Testis (tissue), 2 donors: ENCODE measurements at regions not wholly inside any gene's neighbourhood (a gene's known extent, or its start where the extent isn't known, plus 50 kb on each side); places are given as distances from the start of the nearest gene placed in this dataset.

Source experiments
- CTCF ChIP-seq, 3 experiments: fragments of 450-650 bp in 2 of 3; fragments of 200-600 bp in 1 of 3; sonication (generic) in 1 of 3; IDR thresholded peaks; one replicate each; pipeline ENCODE4 v1.5.1; 2016 to 2019; ENCODE audit warnings: antibody characterized with exemption in 3 of 3, mild to moderate bottlenecking in 2 of 3, moderate library complexity in 1 of 3
- POLR2A ChIP-seq: fragments of 450-650 bp; IDR thresholded peaks from one replicate; pipeline ENCODE4 v1.6.1; 2017; ENCODE audit warnings: antibody characterized with exemption, mild to moderate bottlenecking, moderate library complexity

- TF ChIP-seq POLR2A (no peak), CTCF (IDR thresholded peaks at IDR 0.05) (no peak)
Measured at GRCh38 chr6:63440594-63440993, 120.8 kb upstream of the LGSN start.
